DOHH2 (cell line): ENCODE measurements at regions not wholly inside any gene's neighbourhood (a gene's known extent, or its start where the extent isn't known, plus 50 kb on each side); places are given as distances from the start of the nearest gene placed in this dataset.

Experiments used
- CTCF ChIP-seq: fragments of 200-600 bp; sonication (generic); IDR thresholded peaks from one replicate; pipeline ENCODE4 v1.5.1; 2014; ENCODE audit warnings: antibody characterized with exemption, mild to moderate bottlenecking, low read depth, low read length; ENCODE audit not compliant: poor library complexity, severe bottlenecking
- EZH2phosphoT487 ChIP-seq: fragments of 200-600 bp; sonication (generic); IDR thresholded peaks from 2 replicates; pipeline ENCODE4 v1.6.1; 2017; ENCODE audit warnings: borderline replicate concordance, mild to moderate bottlenecking, antibody characterized with exemption, low read length, moderate library complexity, mixed read lengths

GRCh38 chr12:92558215-92558773, 144.5 kb upstream of the PLEKHG7 start:
- TF ChIP-seq CTCF (no peak), EZH2phosphoT487 (no peak)
